Kidney (tissue), 13 donors: ENCODE measurements at regions not wholly inside any gene's neighbourhood (a gene's known extent, or its start where the extent isn't known, plus 50 kb on each side); places are given as distances from the start of the nearest gene placed in this dataset.
A peak's percentile ranks its signal among the peaks of the same experiment; 100 is the strongest.

Experiments used
- DNase-seq, 5 donors: peaks; one replicate each; pipeline ENCODE4 v3.0.0-alpha.2; 2013 to 2020
- FAIRE-seq: peaks from 2 replicates; lab custom pipeline; 2012; peaks lifted over from hg19 to GRCh38; lab: Jason Lieb, UNC
- H3K27ac ChIP-seq, 2 donors: one replicate each; pipeline ENCODE4 v1.7.0; 2013; ENCODE audit warnings: low read depth in 2 of 2, low read length in 2 of 2, inconsistent platforms in 1 of 2
- H3K27me3 ChIP-seq: one replicate; pipeline ENCODE4 v1.7.1; 2013; ENCODE audit warnings: low read length, inconsistent platforms; ENCODE audit not compliant: control insufficient read depth, insufficient read depth
- H3K36me3 ChIP-seq, 3 donors: one replicate each; pipeline versions ENCODE4 v1.7.0 to v1.7.1; 2013; ENCODE audit warnings: low read length in 3 of 3, control low read depth in 1 of 3, inconsistent platforms in 1 of 3; ENCODE audit not compliant: insufficient read depth in 3 of 3, control insufficient read depth in 2 of 3
- H3K4me1 ChIP-seq, 3 donors: one replicate each; pipeline versions ENCODE4 v1.7.0 to v1.7.1; 2013; ENCODE audit warnings: low read length in 3 of 3, inconsistent platforms in 1 of 3, low read depth in 1 of 3; ENCODE audit not compliant: control insufficient read depth in 2 of 3, insufficient read depth in 2 of 3
- H3K4me3 ChIP-seq, 3 donors: one replicate each; pipeline versions ENCODE4 v1.7.0 to v1.8.1; 2013; ENCODE audit warnings: low read length in 3 of 3, control low read depth in 1 of 3, inconsistent platforms in 1 of 3
- H3K9ac ChIP-seq, 3 donors: one replicate each; pipeline versions ENCODE4 v1.7.0 to v1.7.1; 2013; ENCODE audit warnings: low read length in 3 of 3, control low read depth in 1 of 3, inconsistent platforms in 1 of 3
- H3K9me3 ChIP-seq, 3 donors: one replicate each; pipeline versions ENCODE4 v1.7.0 to v1.7.1; 2013; ENCODE audit warnings: low read length in 3 of 3, control low read depth in 1 of 3, inconsistent platforms in 1 of 3; ENCODE audit not compliant: control insufficient read depth in 2 of 3, insufficient read depth in 1 of 3
- CTCF ChIP-seq: IDR thresholded peaks from 3 replicates; pipeline ENCODE4 v1.5.1; 2012; ENCODE audit warnings: mild to moderate bottlenecking, moderate library complexity, borderline replicate concordance; ENCODE audit not compliant: insufficient read depth; ENCODE audit errors: extremely low read depth
- intact Hi-C: fragments of 100-400 bp; cut with DNase I; formaldehyde crosslinking; loops from one replicate; pipeline ENCODE4 v1.11.1; 2022
- donor health status: control.
- donor health status: control.
- donor health status: control.
- donor health status: control.
- donor health status: control.
- donor health status: DM: yes; HTN: yes; CAD: no.
- donor health status: Normal renal cell carcinoma (clear cell type).

DNA sequence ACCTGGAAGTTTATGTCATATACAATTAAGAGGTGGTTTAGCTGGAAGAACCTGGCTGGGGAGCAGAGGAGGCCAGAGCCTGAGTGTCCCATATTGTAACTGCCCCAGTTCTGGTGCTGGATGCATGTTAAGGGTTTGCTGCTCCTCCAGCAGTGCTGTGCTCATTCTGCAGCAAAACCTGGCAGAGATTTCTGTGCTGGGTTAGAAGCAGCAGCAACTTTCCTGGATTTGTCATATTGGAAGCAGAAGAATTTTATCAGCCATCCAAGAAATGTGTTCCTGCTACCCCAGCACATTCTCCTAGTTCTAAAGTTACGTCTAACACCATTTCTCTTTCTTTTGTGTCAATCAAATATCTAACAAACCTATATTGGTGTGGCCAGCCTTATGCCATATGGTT, 284.1 kb downstream of the TDRD15 start:
- DNase-seq (no peak), FAIRE-seq (no peak)
- Histone ChIP-seq H3K4me3 (no peak overlapping the region), H3K27me3 (no peaks in the 10 kb centered on the region), H3K36me3 (no peaks in the 10 kb centered on the region), H3K27ac (no peak overlapping the region), H3K4me1 (no peaks in the 10 kb centered on the region), H3K9me3 (no peaks in the 10 kb centered on the region), H3K9ac (no peak overlapping the region)
- intact Hi-C loops, result no loop called here
- no peak for TF ChIP-seq CTCF

DNA sequence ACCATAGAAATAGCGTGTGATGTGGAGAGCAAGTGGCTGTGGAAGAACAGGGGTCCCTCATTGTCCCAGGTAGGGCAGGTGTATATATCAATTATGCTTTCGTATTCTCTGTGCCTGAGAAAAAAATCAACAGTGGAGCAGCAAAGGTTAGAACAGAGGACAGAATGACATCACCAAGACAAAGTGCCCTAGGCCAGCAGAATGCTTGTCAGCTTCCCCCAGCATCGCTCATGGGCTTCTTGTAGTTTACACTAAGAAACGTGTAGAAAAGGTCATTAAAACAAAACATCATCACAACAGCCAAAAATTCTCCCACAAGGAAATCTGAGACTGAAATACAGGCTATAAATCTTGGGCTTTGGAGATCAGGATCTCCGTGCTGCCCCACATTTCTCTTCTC, 288.0 kb downstream of the TDRD15 start:
- no peak overlapping the region for H3K27ac ChIP-seq
- no peaks in the 10 kb centered on the region for H3K4me1 ChIP-seq
- FAIRE-seq (no peak), DNase-seq (peak in 2 of 5 donors; percentile 27 to 29)
- intact Hi-C loops, result no loop called here
- H3K9ac ChIP-seq, result no peak overlapping the region
- no peaks in the 10 kb centered on the region for H3K36me3 ChIP-seq
- H3K27me3 ChIP-seq, result no peaks in the 10 kb centered on the region
- no peak for TF ChIP-seq CTCF
- no peaks in the 10 kb centered on the region for H3K9me3 ChIP-seq
- no peak overlapping the region for H3K4me3 ChIP-seq

- Histone ChIP-seq H3K4me1 (no peaks in the 10 kb centered on the region), H3K36me3 (no peaks in the 10 kb centered on the region), H3K27ac (no peak overlapping the region), H3K4me3 (no peak overlapping the region), H3K9me3 (no peaks in the 10 kb centered on the region), H3K27me3 (no peaks in the 10 kb centered on the region), H3K9ac (no peak overlapping the region)
- no peak for TF ChIP-seq CTCF
- FAIRE-seq (no peak), DNase-seq (peak in 1 of 5 donors; percentile 20)
- intact Hi-C loops, result no loop called here
Measured at GRCh38 chr2:21412944-21413443, 289.2 kb downstream of the TDRD15 start.

- Histone ChIP-seq H3K27me3 (no peaks in the 10 kb centered on the region), H3K27ac (no peak overlapping the region), H3K9ac (no peak overlapping the region), H3K9me3 (no peaks in the 10 kb centered on the region), H3K4me3 (no peak overlapping the region), H3K36me3 (no peaks in the 10 kb centered on the region), H3K4me1 (no peaks in the 10 kb centered on the region)
- no peak for DNase-seq
- intact Hi-C loops, result no loop called here
- FAIRE-seq, result no peak
- TF ChIP-seq CTCF, result no peak
Measured at GRCh38 chr2:21415234-21415633, 291.5 kb downstream of the TDRD15 start.
